HepG2 (cell line): ENCODE measurements at regions not wholly inside any gene's neighbourhood (a gene's known extent, or its start where the extent isn't known, plus 50 kb on each side); places are given as distances from the start of the nearest gene placed in this dataset.

Experiments used
- ATAC-seq: fragments of 200-7000 bp; cut with Tn5 transposase; 3 replicates; pipeline ENCODE4 v1.9.1; 2020; ENCODE audit warnings: mild to moderate bottlenecking, moderate library complexity
- BruUV-seq: library from RNA; stranded (reverse); fragments of 400-500 nt; replicated peaks from 2 replicates; lab custom pipeline; 2021; lab: Mats Ljungman, UMichigan
- CTCF ChIA-PET: fragments of 300-600 bp; formaldehyde crosslinking; extraction: SDS; loops from one replicate; lab custom pipeline; 2021; ENCODE audit warnings: low total read pairs, inconsistent platforms, low intra/inter-chr PET ratio; lab: Yijun Ruan, JAX
- POLR2A ChIA-PET: fragments of 350-600 bp; sonication (Branson Sonifier 250); formaldehyde crosslinking; loops from one replicate; lab custom pipeline; 2020; ENCODE audit warnings: antibody characterized with exemption, inconsistent platforms; lab: Yijun Ruan, JAX
- DNase-seq: peaks from one replicate; pipeline ENCODE4 v3.0.0-alpha.2; 2015; ENCODE audit warnings: low spot score
- FAIRE-seq: peaks from 3 replicates; lab custom pipeline; 2011; peaks lifted over from hg19 to GRCh38; lab: Jason Lieb, UNC
- H2AFZ ChIP-seq: one replicate; pipeline ENCODE4 v1.6.1; 2011; ENCODE audit warnings: low read length, inconsistent platforms
- H3K27ac ChIP-seq: fragments of 300-600 bp; 3 replicates; pipeline ENCODE4 v1.8.0; 2011; ENCODE audit warnings: mixed run types, mild to moderate bottlenecking, mixed read lengths, low read length, inconsistent platforms; ENCODE audit not compliant: insufficient read depth; ENCODE audit errors: extremely low read length
- H3K27me3 ChIP-seq, 2 experiments: fragments of 200-600 bp in 1 of 2; 2 replicates in 1 of 2; 3 replicates in 1 of 2; pipeline versions ENCODE4 v1.6.0 to v1.8.0; 2011; ENCODE audit warnings: low read length in 2 of 2, mild to moderate bottlenecking in 2 of 2, moderate library complexity in 2 of 2, inconsistent platforms in 1 of 2; ENCODE audit not compliant: insufficient read depth in 2 of 2, control insufficient read depth in 1 of 2
- H3K36me3 ChIP-seq, 2 experiments: fragments of 200-600 bp in 1 of 2; replicated peaks in 1 of 2; 2 replicates in 1 of 2; 3 replicates in 1 of 2; pipeline versions ENCODE4 v1.5.1 to v1.8.0; 2011; ENCODE audit warnings: low read length in 2 of 2, inconsistent platforms in 1 of 2; ENCODE audit not compliant: insufficient read depth in 2 of 2, control insufficient read depth in 1 of 2
- H3K4me1 ChIP-seq: 2 replicates; pipeline ENCODE4 v1.5.1; 2012; ENCODE audit warnings: low read length, inconsistent platforms; ENCODE audit not compliant: insufficient read depth
- H3K4me2 ChIP-seq: 2 replicates; pipeline ENCODE4 v1.6.0; 2011; ENCODE audit warnings: low read depth, low read length, inconsistent platforms
- H3K4me3 ChIP-seq, 3 experiments: fragments of 200-600 bp in 1 of 3; sonication (generic), shearing (Covaris generic) in 1 of 3; replicated peaks in 1 of 3; 2 replicates each; pipeline ENCODE4 v1.5.1; 2011 to 2016; ENCODE audit warnings: low read length in 3 of 3, inconsistent platforms in 2 of 3, low read depth in 2 of 3, mild to moderate bottlenecking in 2 of 3, control low read depth in 1 of 3, mixed read lengths in 1 of 3; ENCODE audit not compliant: insufficient read depth in 1 of 3
- H3K79me2 ChIP-seq: one replicate; pipeline ENCODE4 v1.6.1; 2011; ENCODE audit warnings: low read length, inconsistent platforms; ENCODE audit not compliant: insufficient read depth
- H3K9ac ChIP-seq: 2 replicates; pipeline ENCODE4 v1.6.0; 2011; ENCODE audit warnings: mild to moderate bottlenecking, low read depth, low read length, inconsistent platforms; ENCODE audit not compliant: insufficient read depth
- H3K9me3 ChIP-seq: 2 replicates; pipeline ENCODE4 v1.5.1; 2012; ENCODE audit warnings: mild to moderate bottlenecking, low read length
- H4K20me1 ChIP-seq: 2 replicates; pipeline ENCODE4 v1.6.0; 2011; ENCODE audit warnings: inconsistent platforms, mild to moderate bottlenecking, low read length, moderate library complexity; ENCODE audit not compliant: insufficient read depth
- GTF2F1 ChIP-seq: fragments of 150-350 bp; IDR thresholded peaks from 2 replicates; pipeline ENCODE4 v1.6.1; 2014; ENCODE audit warnings: low read length
- PTBP1 ChIP-seq: fragments of 200-400 bp; formaldehyde crosslinking; IDR thresholded peaks from 2 replicates; pipeline ENCODE4 v1.6.1; 2018; ENCODE audit warnings: low read length, low read depth; ENCODE audit not compliant: poor library complexity, severe bottlenecking
- REPIN1 ChIP-seq: sonication (generic); formaldehyde crosslinking; IDR thresholded peaks from 2 replicates; pipeline ENCODE4 v1.8.0; 2022; ENCODE audit warnings: missing genetic modification reagents, low read depth, mild to moderate bottlenecking, borderline replicate concordance
- RFX1 ChIP-seq: fragments of 450-650 bp; IDR thresholded peaks from 2 replicates; pipeline ENCODE4 v1.6.1; 2017
- SRSF1 ChIP-seq: fragments of 200-400 bp; formaldehyde crosslinking; optimal IDR thresholded peaks from 2 replicates; pipeline ENCODE3; 2017; ENCODE audit warnings: mild to moderate bottlenecking, low read depth, low read length, moderate library complexity
- TCF7 ChIP-seq: sonication (generic); IDR thresholded peaks from 2 replicates; pipeline ENCODE4 v1.6.1; 2016; ENCODE audit warnings: antibody characterized with exemption, low read depth
- ZNF232 ChIP-seq: sonication (generic); formaldehyde crosslinking; IDR thresholded peaks from 2 replicates; pipeline ENCODE4 v1.4.0; 2020; ENCODE audit warnings: missing genetic modification reagents, borderline replicate concordance
- ZNF572 ChIP-seq: sonication (generic); formaldehyde crosslinking; IDR thresholded peaks from 2 replicates; pipeline ENCODE4 v1.5.1; 2020; ENCODE audit warnings: mild to moderate bottlenecking, missing genetic modification reagents
- ZNF841 ChIP-seq: sonication (generic); formaldehyde crosslinking; IDR thresholded peaks from 2 replicates; pipeline ENCODE4 v1.8.1; 2023; ENCODE audit warnings: missing genetic modification reagents, borderline replicate concordance
- ZSCAN29 ChIP-seq: sonication (generic); formaldehyde crosslinking; conservative IDR thresholded peaks from 2 replicates; pipeline ENCODE4 v1.4.0; 2020; ENCODE audit warnings: mild to moderate bottlenecking, missing genetic modification reagents
- WGBS: methylation state at CpG from one replicate; pipeline ENCODE4 v1.1.6; 2017; ENCODE audit warnings: low lambda C conversion rate; 5-methylcytosine and 5-hydroxymethylcytosine counted together
- in situ Hi-C: cut with HindIII; loops from 2 replicates; pipeline ENCODE4 v1.10.0; 2017; ENCODE audit warnings: low pct_unique_long_range_greater_than_20kb; ENCODE audit not compliant: extremely low pct_ligation_motif_present
- intact Hi-C: fragments of 100-400 bp; cut with micrococcal nuclease; formaldehyde crosslinking; loops from one replicate; pipeline ENCODE4 v1.10.0; 2022; ENCODE audit not compliant: unreplicated experiment
- TF ChIP-seq, protein P1 (sequence below): IDR thresholded peaks from 2 replicates; pipeline ENCODE4 v1.6.1; 2016; ENCODE audit warnings: missing compliant biosample characterization, missing genetic modification reagents, borderline replicate concordance
- TF ChIP-seq, protein P2 (sequence below): IDR thresholded peaks from 2 replicates; pipeline ENCODE4 v1.6.1; 2016
- TF ChIP-seq, protein P3 (sequence below): sonication (generic); formaldehyde crosslinking; IDR thresholded peaks from 2 replicates; pipeline ENCODE4 v1.4.0; 2020; ENCODE audit warnings: mild to moderate bottlenecking, missing genetic modification reagents

DNA sequence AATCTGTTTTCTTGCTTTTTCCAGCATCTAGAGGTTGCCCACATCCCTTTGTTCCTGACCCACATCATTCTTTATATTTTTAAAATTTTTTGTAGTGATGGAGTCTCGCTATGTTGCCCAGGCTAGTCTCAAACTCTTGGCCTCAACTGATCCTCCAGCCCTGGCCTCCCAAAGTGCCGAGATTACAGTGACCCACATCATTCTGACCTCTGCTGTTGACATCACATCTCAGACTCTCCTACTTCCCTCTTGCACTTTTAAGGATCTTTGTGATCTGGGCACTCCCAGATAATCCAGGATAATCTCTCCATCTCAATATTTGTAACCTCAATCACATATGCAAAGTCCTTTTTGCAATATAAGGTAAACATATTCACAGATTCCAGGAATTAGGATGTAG is 266.6 kb downstream of the MEX3B start:
- no peak for ATAC-seq
- Histone ChIP-seq H3K9ac (no peak overlapping the region), H3K4me3 (no peak overlapping the region), H3K79me2 (no peaks in the 10 kb centered on the region), H3K36me3 (no peaks in the 10 kb centered on the region), H3K4me2 (no peak overlapping the region), H3K4me1 (no peaks in the 10 kb centered on the region), H3K27me3 (peaks cover 0 to 11% of the 10 kb centered on the region in 2 experiments; a peak in 1 of 5 replicates), H2AFZ (no peak overlapping the region), H4K20me1 (no peaks in the 10 kb centered on the region), H3K27ac (no peak overlapping the region), H3K9me3 (no peaks in the 10 kb centered on the region)
- FAIRE-seq = no peak
- intact Hi-C loops (no loop called here), in situ Hi-C loops (no loop called here)
- no peak for DNase-seq
- 5% methylated on average over 2 of the region's 2 CpGs for WGBS
- BruUV-seq = no TSS peak
- CTCF ChIA-PET = no interaction called here
- TF ChIP-seq ZNF572 (CRISPR knock-in tag) (no peak), PTBP1 (no peak), ZNF232 (CRISPR knock-in tag) (no peak), RFX1 (no peak), ZSCAN29 (CRISPR knock-in tag) (no peak), REPIN1 (no peak), ZNF841 (no peak), GTF2F1 (no peak), SRSF1 (no peak), TCF7 (no peak)
- TF ChIP-seq, protein P1, sequence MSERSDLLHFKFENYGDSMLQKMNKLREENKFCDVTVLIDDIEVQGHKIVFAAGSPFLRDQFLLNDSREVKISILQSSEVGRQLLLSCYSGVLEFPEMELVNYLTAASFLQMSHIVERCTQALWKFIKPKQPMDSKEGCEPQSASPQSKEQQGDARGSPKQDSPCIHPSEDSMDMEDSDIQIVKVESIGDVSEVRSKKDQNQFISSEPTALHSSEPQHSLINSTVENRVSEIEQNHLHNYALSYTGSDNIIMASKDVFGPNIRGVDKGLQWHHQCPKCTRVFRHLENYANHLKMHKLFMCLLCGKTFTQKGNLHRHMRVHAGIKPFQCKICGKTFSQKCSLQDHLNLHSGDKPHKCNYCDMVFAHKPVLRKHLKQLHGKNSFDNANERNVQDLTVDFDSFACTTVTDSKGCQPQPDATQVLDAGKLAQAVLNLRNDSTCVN (CRISPR knock-in tag) = no peak
- TF ChIP-seq, protein P2, sequence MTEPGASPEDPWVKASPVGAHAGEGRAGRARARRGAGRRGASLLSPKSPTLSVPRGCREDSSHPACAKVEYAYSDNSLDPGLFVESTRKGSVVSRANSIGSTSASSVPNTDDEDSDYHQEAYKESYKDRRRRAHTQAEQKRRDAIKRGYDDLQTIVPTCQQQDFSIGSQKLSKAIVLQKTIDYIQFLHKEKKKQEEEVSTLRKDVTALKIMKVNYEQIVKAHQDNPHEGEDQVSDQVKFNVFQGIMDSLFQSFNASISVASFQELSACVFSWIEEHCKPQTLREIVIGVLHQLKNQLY (CRISPR knock-in tag) = no peak
- TF ChIP-seq, protein P3, sequence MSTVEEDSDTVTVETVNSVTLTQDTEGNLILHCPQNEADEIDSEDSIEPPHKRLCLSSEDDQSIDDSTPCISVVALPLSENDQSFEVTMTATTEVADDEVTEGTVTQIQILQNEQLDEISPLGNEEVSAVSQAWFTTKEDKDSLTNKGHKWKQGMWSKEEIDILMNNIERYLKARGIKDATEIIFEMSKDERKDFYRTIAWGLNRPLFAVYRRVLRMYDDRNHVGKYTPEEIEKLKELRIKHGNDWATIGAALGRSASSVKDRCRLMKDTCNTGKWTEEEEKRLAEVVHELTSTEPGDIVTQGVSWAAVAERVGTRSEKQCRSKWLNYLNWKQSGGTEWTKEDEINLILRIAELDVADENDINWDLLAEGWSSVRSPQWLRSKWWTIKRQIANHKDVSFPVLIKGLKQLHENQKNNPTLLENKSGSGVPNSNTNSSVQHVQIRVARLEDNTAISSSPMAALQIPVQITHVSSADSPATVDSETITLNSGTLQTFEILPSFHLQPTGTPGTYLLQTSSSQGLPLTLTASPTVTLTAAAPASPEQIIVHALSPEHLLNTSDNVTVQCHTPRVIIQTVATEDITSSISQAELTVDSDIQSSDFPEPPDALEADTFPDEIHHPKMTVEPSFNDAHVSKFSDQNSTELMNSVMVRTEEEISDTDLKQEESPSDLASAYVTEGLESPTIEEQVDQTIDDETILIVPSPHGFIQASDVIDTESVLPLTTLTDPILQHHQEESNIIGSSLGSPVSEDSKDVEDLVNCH (CRISPR knock-in tag) = no peak
- POLR2A ChIA-PET = no interaction called here
